ENCODE measurements at regions not wholly inside any gene's neighbourhood (a gene's known extent, or its start where the extent isn't known, plus 50 kb on each side); places are given as distances from the start of the nearest gene placed in this dataset.
"Not testable (repeated sequence)": the region's sequence is repeated elsewhere in the genome, so short reads cannot be mapped to it uniquely, and the experiment has no call there.

DNA sequence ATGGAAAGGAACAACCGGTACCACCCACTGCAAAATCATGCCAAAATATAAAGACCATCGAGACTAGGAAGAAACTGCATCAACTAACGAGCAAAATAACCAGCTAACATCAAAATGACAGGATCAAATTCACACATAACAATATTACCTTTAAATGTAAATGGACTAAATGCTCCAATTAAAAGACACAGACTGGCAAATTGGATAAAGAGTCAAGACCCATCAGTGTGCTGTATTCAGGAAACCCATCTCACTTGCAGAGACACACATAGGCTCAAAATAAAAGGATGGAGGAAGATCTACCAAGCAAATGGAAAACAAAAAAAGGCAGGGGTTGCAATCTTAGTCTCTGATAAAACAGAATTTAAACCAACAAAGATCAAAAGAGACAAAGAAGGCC, 144.4 kb downstream of the IBTK start:
- TF ChIP-seq, protein P1, sequence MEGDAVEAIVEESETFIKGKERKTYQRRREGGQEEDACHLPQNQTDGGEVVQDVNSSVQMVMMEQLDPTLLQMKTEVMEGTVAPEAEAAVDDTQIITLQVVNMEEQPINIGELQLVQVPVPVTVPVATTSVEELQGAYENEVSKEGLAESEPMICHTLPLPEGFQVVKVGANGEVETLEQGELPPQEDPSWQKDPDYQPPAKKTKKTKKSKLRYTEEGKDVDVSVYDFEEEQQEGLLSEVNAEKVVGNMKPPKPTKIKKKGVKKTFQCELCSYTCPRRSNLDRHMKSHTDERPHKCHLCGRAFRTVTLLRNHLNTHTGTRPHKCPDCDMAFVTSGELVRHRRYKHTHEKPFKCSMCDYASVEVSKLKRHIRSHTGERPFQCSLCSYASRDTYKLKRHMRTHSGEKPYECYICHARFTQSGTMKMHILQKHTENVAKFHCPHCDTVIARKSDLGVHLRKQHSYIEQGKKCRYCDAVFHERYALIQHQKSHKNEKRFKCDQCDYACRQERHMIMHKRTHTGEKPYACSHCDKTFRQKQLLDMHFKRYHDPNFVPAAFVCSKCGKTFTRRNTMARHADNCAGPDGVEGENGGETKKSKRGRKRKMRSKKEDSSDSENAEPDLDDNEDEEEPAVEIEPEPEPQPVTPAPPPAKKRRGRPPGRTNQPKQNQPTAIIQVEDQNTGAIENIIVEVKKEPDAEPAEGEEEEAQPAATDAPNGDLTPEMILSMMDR (IDR thresholded peaks at IDR 0.05) = not testable (repeated sequence)
- TF ChIP-seq, protein P2, sequence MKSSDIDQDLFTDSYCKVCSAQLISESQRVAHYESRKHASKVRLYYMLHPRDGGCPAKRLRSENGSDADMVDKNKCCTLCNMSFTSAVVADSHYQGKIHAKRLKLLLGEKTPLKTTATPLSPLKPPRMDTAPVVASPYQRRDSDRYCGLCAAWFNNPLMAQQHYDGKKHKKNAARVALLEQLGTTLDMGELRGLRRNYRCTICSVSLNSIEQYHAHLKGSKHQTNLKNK (CRISPR knock-in tag; IDR thresholded peaks at IDR 0.05) = not testable (repeated sequence)
- TF ChIP-seq, protein P3, sequence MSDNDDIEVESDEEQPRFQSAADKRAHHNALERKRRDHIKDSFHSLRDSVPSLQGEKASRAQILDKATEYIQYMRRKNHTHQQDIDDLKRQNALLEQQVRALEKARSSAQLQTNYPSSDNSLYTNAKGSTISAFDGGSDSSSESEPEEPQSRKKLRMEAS (CRISPR knock-in tag; IDR thresholded peaks at IDR 0.05) = not testable (repeated sequence)
- TF ChIP-seq, protein P4, sequence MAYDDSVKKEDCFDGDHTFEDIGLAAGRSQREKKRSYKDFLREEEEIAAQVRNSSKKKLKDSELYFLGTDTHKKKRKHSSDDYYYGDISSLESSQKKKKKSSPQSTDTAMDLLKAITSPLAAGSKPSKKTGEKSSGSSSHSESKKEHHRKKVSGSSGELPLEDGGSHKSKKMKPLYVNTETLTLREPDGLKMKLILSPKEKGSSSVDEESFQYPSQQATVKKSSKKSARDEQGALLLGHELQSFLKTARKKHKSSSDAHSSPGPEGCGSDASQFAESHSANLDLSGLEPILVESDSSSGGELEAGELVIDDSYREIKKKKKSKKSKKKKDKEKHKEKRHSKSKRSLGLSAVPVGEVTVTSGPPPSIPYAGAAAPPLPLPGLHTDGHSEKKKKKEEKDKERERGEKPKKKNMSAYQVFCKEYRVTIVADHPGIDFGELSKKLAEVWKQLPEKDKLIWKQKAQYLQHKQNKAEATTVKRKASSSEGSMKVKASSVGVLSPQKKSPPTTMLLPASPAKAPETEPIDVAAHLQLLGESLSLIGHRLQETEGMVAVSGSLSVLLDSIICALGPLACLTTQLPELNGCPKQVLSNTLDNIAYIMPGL (CRISPR knock-in tag; IDR thresholded peaks at IDR 0.05) = not testable (repeated sequence)
- TF ChIP-seq JAZF1 (CRISPR knock-in tag; IDR thresholded peaks at IDR 0.05) = not testable (repeated sequence)
- TF ChIP-seq, protein P5, sequence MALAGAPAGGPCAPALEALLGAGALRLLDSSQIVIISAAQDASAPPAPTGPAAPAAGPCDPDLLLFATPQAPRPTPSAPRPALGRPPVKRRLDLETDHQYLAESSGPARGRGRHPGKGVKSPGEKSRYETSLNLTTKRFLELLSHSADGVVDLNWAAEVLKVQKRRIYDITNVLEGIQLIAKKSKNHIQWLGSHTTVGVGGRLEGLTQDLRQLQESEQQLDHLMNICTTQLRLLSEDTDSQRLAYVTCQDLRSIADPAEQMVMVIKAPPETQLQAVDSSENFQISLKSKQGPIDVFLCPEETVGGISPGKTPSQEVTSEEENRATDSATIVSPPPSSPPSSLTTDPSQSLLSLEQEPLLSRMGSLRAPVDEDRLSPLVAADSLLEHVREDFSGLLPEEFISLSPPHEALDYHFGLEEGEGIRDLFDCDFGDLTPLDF (CRISPR knock-in tag; IDR thresholded peaks at IDR 0.05) = not testable (repeated sequence)

Data from WTC11 (cell line).